ENCODE measurements at regions not wholly inside any gene's neighbourhood (a gene's known extent, or its start where the extent isn't known, plus 50 kb on each side); places are given as distances from the start of the nearest gene placed in this dataset.
A peak's percentile ranks its signal among the peaks of the same experiment; 100 is the strongest.

- no peaks in the 10 kb centered on the region for H3K9me3 ChIP-seq
- H4K20me1 ChIP-seq (ENCODE audit: insufficient read depth) = no peaks in the 10 kb centered on the region
- ChIA-PET CTCF (no interaction called here), POLR2A (no interaction called here)
- H3K4me3 ChIP-seq (ENCODE audit: low read depth in 2 of 2, low read length in 1 of 2) = no peak overlapping the region
- H3F3A ChIP-seq (replicated peaks; ENCODE audit: insufficient read depth) = no peaks in the 10 kb centered on the region
- no peaks in the 10 kb centered on the region for H3K36me3 ChIP-seq (replicated peaks in 1 of 2; ENCODE audit: control insufficient read depth in 1 of 2, insufficient read depth in 2 of 2, low read length in 1 of 2)
- TF ChIP-seq PBX3 (IDR thresholded peaks at IDR 0.05) = no peak
- TF ChIP-seq MEF2A (IDR thresholded peaks at IDR 0.05; ENCODE audit: borderline replicate concordance, low read depth) = no peak
- no peak for TF ChIP-seq YY1 (IDR thresholded peaks at IDR 0.05; ENCODE audit: low read depth)
- TF ChIP-seq IRF3 (IDR thresholded peaks at IDR 0.05; ENCODE audit: low read depth, low read length) = no peak
- no peak for TF ChIP-seq CHD2 (IDR thresholded peaks at IDR 0.05; ENCODE audit: low read length, partially characterized antibody)
- no peak for TF ChIP-seq GATA2 (CRISPR knock-in tag; IDR thresholded peaks at IDR 0.05)
- no peak for TF ChIP-seq FOSL2 (IDR thresholded peaks at IDR 0.05; ENCODE audit: borderline replicate concordance, low read depth)
- no peak for TF ChIP-seq USF2 (IDR thresholded peaks at IDR 0.05; ENCODE audit: borderline replicate concordance, low read depth, low read length)
- TF ChIP-seq RXRA (IDR thresholded peaks at IDR 0.05; ENCODE audit: borderline replicate concordance, low read depth) = no peak
- TF ChIP-seq USF1 (IDR thresholded peaks at IDR 0.05; ENCODE audit: borderline replicate concordance, low read depth) = no peak
- TF ChIP-seq EZH2phosphoT487 (IDR thresholded peaks at IDR 0.05; ENCODE audit: borderline replicate concordance, low read depth) = no peak
- no peak for TF ChIP-seq REST (IDR thresholded peaks at IDR 0.05; ENCODE audit: low read depth, low read length)
- TF ChIP-seq ZBTB33 (IDR thresholded peaks at IDR 0.05; ENCODE audit: borderline replicate concordance, low read depth) = no peak
- TF ChIP-seq MAX (IDR thresholded peaks at IDR 0.05; ENCODE audit: low read depth) = no peak
- no peak for TF ChIP-seq SIN3A (IDR thresholded peaks at IDR 0.05; ENCODE audit: borderline replicate concordance, low read depth, low read length)
- no peak for TF ChIP-seq EP300 (IDR thresholded peaks at IDR 0.05; ENCODE audit: borderline replicate concordance in 1 of 2, low read depth in 1 of 2, low read length in 1 of 2)
- TF ChIP-seq MXI1 (IDR thresholded peaks at IDR 0.05; ENCODE audit: low read depth, low read length) = no peak
- TF ChIP-seq RAD21 (IDR thresholded peaks at IDR 0.05; ENCODE audit: low read length) = no peak
- TF ChIP-seq ELF1 (IDR thresholded peaks at IDR 0.05) = no peak
- TF ChIP-seq TCF12 (IDR thresholded peaks at IDR 0.05) = no peak
- 75% methylated on average over 7 of the region's 8 CpGs for WGBS (ENCODE audit: low lambda C conversion rate)
- H3K27me3 ChIP-seq (ENCODE audit: insufficient read depth) = no peaks in the 10 kb centered on the region
- no peak overlapping the region for H3K27ac ChIP-seq (ENCODE audit: low read depth in 2 of 2, low read length in 1 of 2)
- no peak for DNase-seq
- no peak overlapping the region for H2AFZ ChIP-seq (ENCODE audit: low read depth)
- no peaks in the 10 kb centered on the region; a peak in 1 of 4 replicates for H3K4me1 ChIP-seq (ENCODE audit: control insufficient read depth in 1 of 2, insufficient read depth in 2 of 2, low read depth in 1 of 2, low read length in 1 of 2)
- H3K4me2 ChIP-seq = peak overlapping the region; percentile 4; the same call in 1 of the 2 replicates
- H3K79me2 ChIP-seq (ENCODE audit: insufficient read depth) = no peaks in the 10 kb centered on the region
- H3K9me2 ChIP-seq = no peaks in the 10 kb centered on the region
- no peak overlapping the region for H3K9ac ChIP-seq
Observed at GRCh38 chr2:236777408-236777807, 207.8 kb downstream of the ACKR3 start.
